ENCODE measurements at regions not wholly inside any gene's neighbourhood (a gene's known extent, or its start where the extent isn't known, plus 50 kb on each side); places are given as distances from the start of the nearest gene placed in this dataset.

DNA sequence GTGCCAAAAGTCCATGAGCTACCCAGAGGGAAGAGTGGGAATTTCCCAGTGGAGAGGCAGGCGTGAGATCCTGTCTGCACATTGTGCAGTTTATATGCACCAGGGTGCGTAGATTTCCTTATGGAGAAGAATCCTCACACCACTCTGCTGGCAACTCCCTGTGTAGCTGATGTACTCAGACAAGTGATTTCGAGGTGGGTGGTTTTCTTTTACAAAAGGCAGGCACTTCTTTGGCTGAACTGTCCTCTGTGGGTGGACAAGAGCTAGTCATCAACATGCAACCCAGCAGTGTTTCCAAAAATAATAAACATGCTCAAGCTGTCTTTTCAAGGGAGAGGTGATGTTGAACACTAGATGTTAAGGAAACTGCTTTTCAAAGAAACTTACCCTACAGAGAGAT, 121.7 kb upstream of the NXT1 start:
- TF ChIP-seq, protein P1, sequence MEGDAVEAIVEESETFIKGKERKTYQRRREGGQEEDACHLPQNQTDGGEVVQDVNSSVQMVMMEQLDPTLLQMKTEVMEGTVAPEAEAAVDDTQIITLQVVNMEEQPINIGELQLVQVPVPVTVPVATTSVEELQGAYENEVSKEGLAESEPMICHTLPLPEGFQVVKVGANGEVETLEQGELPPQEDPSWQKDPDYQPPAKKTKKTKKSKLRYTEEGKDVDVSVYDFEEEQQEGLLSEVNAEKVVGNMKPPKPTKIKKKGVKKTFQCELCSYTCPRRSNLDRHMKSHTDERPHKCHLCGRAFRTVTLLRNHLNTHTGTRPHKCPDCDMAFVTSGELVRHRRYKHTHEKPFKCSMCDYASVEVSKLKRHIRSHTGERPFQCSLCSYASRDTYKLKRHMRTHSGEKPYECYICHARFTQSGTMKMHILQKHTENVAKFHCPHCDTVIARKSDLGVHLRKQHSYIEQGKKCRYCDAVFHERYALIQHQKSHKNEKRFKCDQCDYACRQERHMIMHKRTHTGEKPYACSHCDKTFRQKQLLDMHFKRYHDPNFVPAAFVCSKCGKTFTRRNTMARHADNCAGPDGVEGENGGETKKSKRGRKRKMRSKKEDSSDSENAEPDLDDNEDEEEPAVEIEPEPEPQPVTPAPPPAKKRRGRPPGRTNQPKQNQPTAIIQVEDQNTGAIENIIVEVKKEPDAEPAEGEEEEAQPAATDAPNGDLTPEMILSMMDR (conservative IDR thresholded peaks at IDR 0.05), result no peak
- no peak for TF ChIP-seq ZFX (IDR thresholded peaks at IDR 0.05)
